GM23248 (cell line): ENCODE measurements at regions not wholly inside any gene's neighbourhood (a gene's known extent, or its start where the extent isn't known, plus 50 kb on each side); places are given as distances from the start of the nearest gene placed in this dataset.

Experiments
- DNase-seq: peaks from one replicate; pipeline ENCODE4 v3.0.0-alpha.2; 2015
- H2AFZ ChIP-seq: fragments of 200-600 bp; sonication (generic); 2 replicates; pipeline ENCODE4 v1.6.1; 2016; ENCODE audit warnings: antibody characterized with exemption
- H3F3A ChIP-seq: fragments of 200-600 bp; sonication (generic); 2 replicates; pipeline ENCODE4 v1.6.1; 2016; ENCODE audit warnings: mild to moderate bottlenecking, antibody characterized with exemption, mixed run types; ENCODE audit not compliant: insufficient read depth
- H3K27ac ChIP-seq: fragments of 200-600 bp; sonication (generic); 2 replicates; pipeline ENCODE4 v1.5.1; 2016; ENCODE audit warnings: mild to moderate bottlenecking
- H3K27me3 ChIP-seq: fragments of 200-600 bp; sonication (generic); replicated peaks from 2 replicates; pipeline ENCODE4 v1.6.1; 2016; ENCODE audit warnings: mild to moderate bottlenecking; ENCODE audit not compliant: insufficient read depth
- H3K36me3 ChIP-seq: fragments of 200-600 bp; sonication (generic); 2 replicates; pipeline ENCODE4 v1.6.1; 2016; ENCODE audit warnings: low read depth, mild to moderate bottlenecking
- H3K4me1 ChIP-seq: fragments of 200-600 bp; sonication (generic); 2 replicates; pipeline ENCODE4 v1.6.1; 2016; ENCODE audit warnings: mild to moderate bottlenecking; ENCODE audit not compliant: insufficient read depth
- H3K4me2 ChIP-seq: fragments of 200-600 bp; sonication (generic); one replicate; pipeline ENCODE4 v1.6.1; 2016; ENCODE audit warnings: mild to moderate bottlenecking; ENCODE audit not compliant: unreplicated experiment
- H3K4me3 ChIP-seq: fragments of 200-600 bp; sonication (generic); 2 replicates; pipeline ENCODE4 v1.5.1; 2016; ENCODE audit warnings: mild to moderate bottlenecking
- H3K79me2 ChIP-seq: fragments of 200-600 bp; sonication (generic); 2 replicates; pipeline ENCODE4 v1.6.1; 2016; ENCODE audit warnings: mild to moderate bottlenecking; ENCODE audit not compliant: insufficient read depth
- H3K9ac ChIP-seq: fragments of 200-600 bp; sonication (generic); 2 replicates; pipeline ENCODE4 v1.6.1; 2016; ENCODE audit warnings: mild to moderate bottlenecking
- H3K9me2 ChIP-seq: fragments of 200-600 bp; sonication (generic); 2 replicates; pipeline ENCODE4 v1.6.1; 2016; ENCODE audit warnings: mixed run types, mild to moderate bottlenecking, moderate library complexity; ENCODE audit not compliant: insufficient read depth
- H3K9me3 ChIP-seq: fragments of 200-600 bp; sonication (generic); one replicate; pipeline ENCODE4 v1.6.1; 2017; ENCODE audit warnings: low read depth
- H4K20me1 ChIP-seq: fragments of 200-600 bp; sonication (generic); 2 replicates; pipeline ENCODE4 v1.6.0; 2016; ENCODE audit not compliant: insufficient read depth
- EZH2 ChIP-seq: fragments of 200-600 bp; sonication (generic); IDR thresholded peaks from 2 replicates; pipeline ENCODE4 v1.6.1; 2018; ENCODE audit warnings: antibody characterized with exemption, mild to moderate bottlenecking; ENCODE audit not compliant: insufficient read depth, poor library complexity, severe bottlenecking
- EZH2phosphoT487 ChIP-seq: fragments of 200-600 bp; sonication (generic); IDR thresholded peaks from 2 replicates; pipeline ENCODE4 v1.6.1; 2018; ENCODE audit warnings: antibody characterized with exemption, moderate library complexity, mild to moderate bottlenecking, low read depth; ENCODE audit not compliant: insufficient read depth
- WGBS, 2 experiments: methylation state at CpG; one replicate each; pipeline ENCODE4 v1.1.6; 2015 to 2017; ENCODE audit warnings: low lambda C conversion rate in 2 of 2, low coverage in 1 of 2; ENCODE audit errors: missing lambda C conversion rate in 2 of 2; 5-methylcytosine and 5-hydroxymethylcytosine counted together
- in situ Hi-C: fragments of 300-500 bp; cut with MboI; formaldehyde crosslinking; loops from 2 replicates; pipeline ENCODE4 v1.15.0; 2020

DNA sequence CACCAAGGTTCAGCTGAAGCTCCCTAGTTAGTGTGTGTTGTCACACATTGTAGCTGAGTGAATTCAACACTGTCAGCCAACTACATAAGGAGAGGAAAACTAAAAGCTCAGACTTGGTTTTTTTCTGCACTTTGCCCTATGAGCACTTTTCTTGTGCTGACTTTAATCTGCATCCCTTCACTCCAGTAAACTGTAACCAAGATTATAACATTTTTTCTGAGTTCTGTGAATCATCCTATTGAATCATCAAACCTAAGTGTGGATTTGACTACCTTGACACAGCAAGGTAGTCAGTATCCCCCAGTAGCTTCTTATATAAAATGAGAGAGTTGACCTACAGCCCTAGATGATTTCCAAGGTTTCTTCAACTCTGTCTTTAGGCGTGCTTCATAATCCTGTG, 325.0 kb downstream of the AGTPBP1 start:
- no peak for DNase-seq

GRCh38 chr9:85414390-85414789, 327.4 kb downstream of the AGTPBP1 start:
- in situ Hi-C loops = no loop called here
- DNase-seq = no peak
- H3F3A ChIP-seq = no peaks in the 10 kb centered on the region
- H3K27me3 ChIP-seq = no peaks in the 10 kb centered on the region
- no peaks in the 10 kb centered on the region for H3K79me2 ChIP-seq
- no peak overlapping the region for H3K4me3 ChIP-seq
- H3K27ac ChIP-seq = no peak overlapping the region
- TF ChIP-seq EZH2 = no peak
- no peak for TF ChIP-seq EZH2phosphoT487
- no peaks in the 10 kb centered on the region for H3K9me3 ChIP-seq
- H3K36me3 ChIP-seq = no peaks in the 10 kb centered on the region
- no peaks in the 10 kb centered on the region for H3K4me1 ChIP-seq
- no peak overlapping the region for H2AFZ ChIP-seq
- no peak overlapping the region for H3K9ac ChIP-seq
- no peaks in the 10 kb centered on the region for H4K20me1 ChIP-seq
- H3K9me2 ChIP-seq = no peaks in the 10 kb centered on the region
- 55 to 56% methylated on average over 5 of the region's 5 CpGs for WGBS, 2 experiments
- H3K4me2 ChIP-seq = no peak overlapping the region

More for the DNA sequence above, 325.0 kb downstream of the AGTPBP1 start:
- Histone ChIP-seq H4K20me1 (no peaks in the 10 kb centered on the region), H3K9me3 (no peaks in the 10 kb centered on the region), H3K4me3 (no peak overlapping the region), H3K27me3 (no peaks in the 10 kb centered on the region), H3K36me3 (no peaks in the 10 kb centered on the region), H3K9me2 (no peaks in the 10 kb centered on the region), H3K4me2 (no peak overlapping the region), H3K79me2 (no peaks in the 10 kb centered on the region), H3K27ac (no peak overlapping the region), H3K9ac (no peak overlapping the region), H3F3A (no peaks in the 10 kb centered on the region), H3K4me1 (no peaks in the 10 kb centered on the region), H2AFZ (no peak overlapping the region)
- WGBS, 2 experiments = 67 to 79% methylated on average over 1 of the region's 1 CpG
- TF ChIP-seq EZH2phosphoT487 = no peak
- no peak for TF ChIP-seq EZH2
- in situ Hi-C loops = no loop called here

GRCh38 chr9:85408494-85408893, 333.3 kb downstream of the AGTPBP1 start:
- Histone ChIP-seq H3K4me1 (no peaks in the 10 kb centered on the region), H3K4me2 (no peak overlapping the region), H3K79me2 (no peaks in the 10 kb centered on the region), H3K27me3 (no peaks in the 10 kb centered on the region), H3K27ac (no peak overlapping the region), H4K20me1 (no peaks in the 10 kb centered on the region), H3K36me3 (no peaks in the 10 kb centered on the region), H3K9me2 (no peaks in the 10 kb centered on the region), H2AFZ (no peak overlapping the region), H3K9me3 (no peaks in the 10 kb centered on the region), H3F3A (no peaks in the 10 kb centered on the region), H3K9ac (no peak overlapping the region), H3K4me3 (no peak overlapping the region)
- no peak for TF ChIP-seq EZH2phosphoT487
- TF ChIP-seq EZH2 = no peak
- in situ Hi-C loops = no loop called here
- WGBS, 2 experiments = 65 to 70% methylated on average over 5 of the region's 5 CpGs
- no peak for DNase-seq

GRCh38 chr9:85405566-85405950, 336.2 kb downstream of the AGTPBP1 start:
- Histone ChIP-seq H3K9me2 (no peaks in the 10 kb centered on the region), H3K4me2 (no peak overlapping the region), H3F3A (no peaks in the 10 kb centered on the region), H3K9ac (no peak overlapping the region), H3K79me2 (no peaks in the 10 kb centered on the region), H3K4me3 (no peak overlapping the region), H3K4me1 (no peaks in the 10 kb centered on the region), H3K27ac (no peak overlapping the region), H2AFZ (no peak overlapping the region), H3K27me3 (no peaks in the 10 kb centered on the region), H3K9me3 (no peaks in the 10 kb centered on the region), H3K36me3 (no peaks in the 10 kb centered on the region), H4K20me1 (no peaks in the 10 kb centered on the region)
- TF ChIP-seq EZH2 (no peak), EZH2phosphoT487 (no peak)
- DNase-seq = no peak
- WGBS, 2 experiments = 4 to 5% methylated on average over 6 of the region's 6 CpGs
- in situ Hi-C loops = no loop called here
